GM12875 (cell line): ENCODE measurements at regions not wholly inside any gene's neighbourhood (a gene's known extent, or its start where the extent isn't known, plus 50 kb on each side); places are given as distances from the start of the nearest gene placed in this dataset.

Experiments
- H3K4me3 ChIP-seq: one replicate; pipeline ENCODE4 v1.5.1; 2011; ENCODE audit warnings: low read depth, low read length, control low read depth
- CTCF ChIP-seq: IDR thresholded peaks from 2 replicates; pipeline ENCODE4 v1.5.1; 2011; ENCODE audit warnings: low read depth, mild to moderate bottlenecking, control low read depth, inconsistent platforms, low read length, moderate library complexity, borderline replicate concordance; ENCODE audit not compliant: insufficient read depth

DNA sequence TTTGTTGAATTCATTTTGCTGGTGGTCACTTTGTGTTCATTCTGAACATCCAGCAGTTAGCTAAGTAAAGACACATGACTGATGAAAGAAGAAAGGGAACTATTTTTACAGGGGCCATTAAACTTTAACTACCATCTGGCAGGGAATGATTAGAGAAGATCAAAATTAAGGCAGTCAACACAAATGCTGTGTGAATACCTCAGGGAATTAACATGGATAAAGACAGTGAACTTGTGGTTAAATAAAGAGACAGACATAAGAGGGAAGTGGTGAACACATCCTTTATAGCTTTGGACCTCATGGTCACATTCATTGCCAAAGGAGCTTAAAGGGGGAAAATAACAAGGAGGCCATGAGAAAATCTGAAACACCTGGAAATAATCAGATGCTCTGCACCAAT lies 52.6 kb upstream of the ATP5MC3 start:
- H3K4me3 ChIP-seq, result no peak overlapping the region

DNA sequence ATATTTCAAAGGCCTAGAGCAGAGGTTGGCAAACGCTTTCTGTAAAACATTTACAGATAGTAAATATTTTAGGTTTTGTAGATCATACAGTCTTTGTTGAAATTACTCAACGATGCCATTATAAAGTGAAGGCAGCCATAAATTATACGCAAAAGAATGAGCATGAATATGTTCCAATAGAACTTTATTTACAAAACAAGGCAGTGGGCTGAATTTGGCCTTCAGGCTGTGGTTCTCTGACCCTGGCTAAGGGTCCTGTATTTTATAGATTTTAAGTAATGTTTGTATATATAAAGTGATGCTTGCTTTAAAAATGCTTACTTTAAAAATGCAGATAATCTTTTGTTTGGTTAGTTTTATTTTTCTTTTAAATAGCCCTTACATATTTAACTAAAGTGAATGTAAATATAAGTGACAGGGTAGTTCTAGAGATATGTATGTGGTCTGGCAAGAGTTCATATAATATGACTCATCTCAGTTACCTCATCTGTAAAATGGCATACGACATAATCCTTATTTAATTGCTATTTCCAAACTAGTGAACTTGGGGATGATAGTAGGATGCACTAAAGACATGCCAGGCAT lies 51.7 kb upstream of the ATP5MC3 start:
- H3K4me3 ChIP-seq, result no peak overlapping the region
- no peak for TF ChIP-seq CTCF

More for the DNA sequence above, 52.6 kb upstream of the ATP5MC3 start:
- TF ChIP-seq CTCF, result no peak
